Keratinocyte (primary cell): ENCODE measurements at regions not wholly inside any gene's neighbourhood (a gene's known extent, or its start where the extent isn't known, plus 50 kb on each side); places are given as distances from the start of the nearest gene placed in this dataset.

Experiments used
- DNase-seq: peaks from one replicate; pipeline ENCODE4 v3.0.0-alpha.2; 2011; ENCODE audit warnings: low read depth, missing footprints, low spot score
- FAIRE-seq: peaks from 2 replicates; lab custom pipeline; 2011; peaks lifted over from hg19 to GRCh38; lab: Jason Lieb, UNC
- H2AFZ ChIP-seq: 2 replicates; pipeline ENCODE4 v1.6.0; 2012; ENCODE audit warnings: low read length, control low read depth, inconsistent platforms; ENCODE audit not compliant: control insufficient read depth
- H3K27ac ChIP-seq: 2 replicates; pipeline ENCODE4 v1.5.1; 2011; ENCODE audit warnings: low read length; ENCODE audit not compliant: control insufficient read depth, insufficient read depth
- H3K27me3 ChIP-seq: 3 replicates; pipeline ENCODE4 v1.6.0; 2011; ENCODE audit warnings: low read length; ENCODE audit not compliant: control insufficient read depth, insufficient read depth; ENCODE audit errors: extremely low read depth
- H3K36me3 ChIP-seq, 2 experiments: 2 replicates in 1 of 2; 3 replicates in 1 of 2; pipeline ENCODE4 v1.5.1; 2011; ENCODE audit warnings: low read length in 2 of 2, mild to moderate bottlenecking in 1 of 2; ENCODE audit not compliant: control insufficient read depth in 2 of 2, insufficient read depth in 2 of 2; ENCODE audit errors: extremely low read depth in 1 of 2
- H3K4me1 ChIP-seq: 3 replicates; pipeline ENCODE4 v1.5.1; 2011; ENCODE audit warnings: low read length; ENCODE audit not compliant: control insufficient read depth, insufficient read depth; ENCODE audit errors: extremely low read depth
- H3K4me2 ChIP-seq: 3 replicates; pipeline ENCODE4 v1.6.0; 2011; ENCODE audit warnings: low read depth, low read length; ENCODE audit not compliant: control insufficient read depth, insufficient read depth; ENCODE audit errors: extremely low read depth
- H3K4me3 ChIP-seq, 3 experiments: fragments of 200-600 bp in 1 of 3; sonication (generic) in 1 of 3; 2 replicates in 2 of 3; 3 replicates in 1 of 3; pipeline ENCODE4 v1.5.1; 2011 to 2016; ENCODE audit warnings: low read length in 3 of 3, mild to moderate bottlenecking in 3 of 3, control low read depth in 2 of 3, inconsistent platforms in 1 of 3, low read depth in 1 of 3, mixed read lengths in 1 of 3, mixed run types in 1 of 3, moderate library complexity in 1 of 3; ENCODE audit not compliant: control insufficient read depth in 2 of 3, insufficient read depth in 2 of 3; ENCODE audit errors: extremely low read depth in 1 of 3
- H3K79me2 ChIP-seq: 2 replicates; pipeline ENCODE4 v1.6.0; 2012; ENCODE audit warnings: low read length; ENCODE audit not compliant: control insufficient read depth, insufficient read depth
- H3K9ac ChIP-seq: 3 replicates; pipeline ENCODE4 v1.6.0; 2011; ENCODE audit warnings: low read length; ENCODE audit not compliant: control insufficient read depth, insufficient read depth; ENCODE audit errors: extremely low read depth
- H3K9me1 ChIP-seq: 3 replicates; pipeline ENCODE4 v1.6.0; 2011; ENCODE audit warnings: low read length; ENCODE audit not compliant: control insufficient read depth, insufficient read depth; ENCODE audit errors: extremely low read depth
- H3K9me3 ChIP-seq: 2 replicates; pipeline ENCODE4 v1.5.1; 2012; ENCODE audit warnings: low read depth, low read length; ENCODE audit not compliant: control insufficient read depth
- H4K20me1 ChIP-seq: 3 replicates; pipeline ENCODE4 v1.6.0; 2011; ENCODE audit warnings: low read length; ENCODE audit not compliant: control insufficient read depth, insufficient read depth; ENCODE audit errors: extremely low read depth
- CTCF ChIP-seq, 3 experiments: IDR thresholded peaks in 1 of 3; conservative IDR thresholded peaks in 1 of 3; optimal IDR thresholded peaks in 1 of 3; 2 replicates in 2 of 3; 3 replicates in 1 of 3; pipeline versions ENCODE3 to v1.5.1; 2011; ENCODE audit warnings: low read length in 3 of 3, mild to moderate bottlenecking in 3 of 3, moderate library complexity in 2 of 3, control low read depth in 1 of 3, inconsistent platforms in 1 of 3; ENCODE audit not compliant: insufficient read depth in 2 of 3; ENCODE audit errors: extremely low read depth in 1 of 3
- EZH2 ChIP-seq: IDR thresholded peaks from one replicate; pipeline ENCODE4 v1.6.1; 2012; ENCODE audit warnings: inconsistent platforms, mild to moderate bottlenecking, low read length, moderate library complexity
- dilution Hi-C: fragments of 300-500 bp; cut with MboI; formaldehyde crosslinking; loops from one replicate; pipeline ENCODE4 v1.7.0; 2020; ENCODE audit warnings: low sequenced_read_pairs; ENCODE audit not compliant: extremely low pct_ligation_motif_present

DNA sequence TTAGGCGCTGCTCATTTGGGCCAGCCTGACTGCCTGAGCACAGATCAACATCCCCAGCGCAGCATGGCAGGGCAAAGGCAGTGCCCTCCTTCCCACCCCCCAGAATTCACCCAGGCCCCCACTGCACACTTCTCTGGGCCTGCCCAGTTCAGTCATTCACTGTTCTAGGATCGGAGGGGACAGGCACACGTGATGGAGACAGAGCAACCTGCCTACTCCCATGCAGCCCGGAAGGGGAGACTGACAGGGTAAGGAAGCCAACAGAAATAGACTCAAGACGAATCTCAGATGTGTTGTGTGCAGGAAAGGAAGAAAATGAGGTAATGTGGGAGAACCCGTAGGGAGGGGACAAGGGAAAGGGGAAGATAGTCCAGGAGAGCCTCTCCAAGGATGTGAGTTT, 59.2 kb upstream of the LYRM9 start:
- Histone ChIP-seq H3K4me2 (no peak overlapping the region), H3K9me3 (no peaks in the 10 kb centered on the region), H3K9ac (no peak overlapping the region), H3K27ac (no peak overlapping the region), H4K20me1 (no peaks in the 10 kb centered on the region), H3K4me1 (no peaks in the 10 kb centered on the region), H3K4me3 (no peak overlapping the region), H3K9me1 (no peaks in the 10 kb centered on the region), H3K36me3 (no peaks in the 10 kb centered on the region), H2AFZ (no peak overlapping the region), H3K27me3 (peaks cover 12% of the 10 kb centered on the region), H3K79me2 (no peaks in the 10 kb centered on the region)
- no peak for TF ChIP-seq CTCF (optimal IDR thresholded peaks at IDR 0.05 in 1 of 3, IDR thresholded peaks at IDR 0.05 in 1 of 3, conservative IDR thresholded peaks at IDR 0.05 in 1 of 3; ENCODE audit: extremely low read depth in 1 of 3, insufficient read depth in 2 of 3, low read length in 3 of 3)
- no peak for TF ChIP-seq EZH2
- dilution Hi-C loops = no loop called here
- FAIRE-seq = no peak
- DNase-seq = no peak

GRCh38 chr17:27954548-27955495, 61.7 kb upstream of the LYRM9 start:
- Histone ChIP-seq H3K4me3 (no peak overlapping the region), H2AFZ (no peak overlapping the region), H3K9ac (no peak overlapping the region), H3K79me2 (no peaks in the 10 kb centered on the region), H3K36me3 (no peaks in the 10 kb centered on the region), H3K27ac (no peak overlapping the region), H3K9me1 (no peaks in the 10 kb centered on the region), H3K27me3 (peaks cover 12% of the 10 kb centered on the region), H3K9me3 (no peaks in the 10 kb centered on the region), H3K4me2 (no peak overlapping the region), H3K4me1 (no peaks in the 10 kb centered on the region), H4K20me1 (no peaks in the 10 kb centered on the region)
- DNase-seq (no peak), FAIRE-seq (no peak)
- dilution Hi-C loops = no loop called here
- TF ChIP-seq CTCF (optimal IDR thresholded peaks at IDR 0.05 in 1 of 3, IDR thresholded peaks at IDR 0.05 in 1 of 3, conservative IDR thresholded peaks at IDR 0.05 in 1 of 3; ENCODE audit: extremely low read depth in 1 of 3, insufficient read depth in 2 of 3, low read length in 3 of 3) = no peak
- no peak for TF ChIP-seq EZH2
